NCI-H460 (cell line): ENCODE measurements at regions not wholly inside any gene's neighbourhood (a gene's known extent, or its start where the extent isn't known, plus 50 kb on each side); places are given as distances from the start of the nearest gene placed in this dataset.

ENCODE experiments used
- DNase-seq: peaks from one replicate; pipeline ENCODE4 v3.0.0-alpha.2; 2016; ENCODE audit warnings: low read depth; ENCODE audit errors: extremely low read depth

DNA sequence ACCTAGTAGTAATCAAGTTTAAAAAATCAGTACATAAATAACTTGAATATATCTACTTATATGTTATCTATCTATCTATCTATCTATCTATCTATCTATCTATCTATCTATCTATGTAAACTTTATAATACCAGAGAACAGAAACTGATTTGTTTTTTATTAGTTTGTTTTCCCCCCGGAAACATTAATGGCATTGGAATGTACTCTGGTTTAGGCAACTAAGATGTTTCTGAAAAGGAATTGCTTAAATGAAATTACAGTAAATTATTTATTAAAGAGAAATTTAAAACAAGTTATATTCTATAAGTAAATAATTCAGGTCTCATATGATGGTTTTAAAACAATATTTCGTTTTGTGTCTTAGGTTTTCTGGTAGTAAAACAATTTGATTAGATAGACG, 681.0 kb upstream of the ADAMTS5 start:
- no peak for DNase-seq

DNA sequence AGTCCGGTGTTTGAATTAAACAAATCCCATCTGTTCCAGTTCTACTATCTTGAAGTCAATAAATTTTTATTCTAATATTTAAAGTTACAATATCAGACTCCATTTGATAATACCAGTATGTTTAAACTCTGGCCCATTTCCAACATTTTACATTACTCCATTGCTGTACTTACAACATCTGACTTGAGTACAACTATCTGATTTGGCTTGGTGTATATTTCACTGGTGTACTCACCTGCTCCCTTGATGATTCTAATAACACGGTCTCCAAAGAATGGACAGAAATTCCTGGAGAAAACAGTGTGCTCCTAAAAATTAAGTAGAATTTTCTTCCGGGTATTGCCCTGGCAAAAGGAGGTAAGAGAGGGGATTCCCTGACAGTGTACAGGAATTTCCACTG, 680.5 kb upstream of the ADAMTS5 start:
- no peak for DNase-seq

DNA sequence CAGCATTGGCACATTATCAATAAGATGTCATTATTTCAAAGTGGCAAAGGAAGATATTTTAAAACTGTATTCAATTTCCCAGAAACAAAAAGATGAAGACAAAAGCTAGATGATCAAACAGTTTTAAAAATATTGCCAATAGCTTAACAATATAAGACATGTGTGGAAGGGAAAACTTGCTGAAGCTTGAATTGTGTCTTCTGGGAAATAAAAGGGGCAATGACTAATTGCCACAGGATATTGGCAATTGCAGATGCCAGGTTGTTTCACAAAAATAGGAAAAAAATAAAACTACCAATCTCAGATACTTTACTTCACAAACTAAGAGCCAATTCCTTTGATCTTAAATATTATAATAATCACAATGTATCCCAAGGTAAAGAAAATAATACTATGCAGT, 679.8 kb upstream of the ADAMTS5 start:
- no peak for DNase-seq

DNA sequence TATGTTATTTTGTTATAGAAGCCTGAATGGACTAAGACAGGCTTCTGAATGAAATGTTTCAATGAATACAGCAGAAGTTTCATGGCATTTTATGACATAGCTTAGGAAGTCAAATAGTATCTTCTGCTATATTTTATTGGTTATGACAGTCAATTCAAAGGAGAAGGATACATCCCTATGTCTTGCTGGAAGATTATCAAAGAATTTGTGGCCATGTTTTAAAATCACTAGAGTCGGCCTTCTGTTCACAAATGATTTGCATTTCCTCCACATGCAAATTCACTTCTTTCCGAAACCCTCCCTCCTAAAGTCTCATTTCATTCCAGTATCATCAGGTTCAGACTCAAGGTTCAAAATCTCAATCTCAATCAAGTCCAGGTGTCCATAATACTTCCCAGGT, 679.2 kb upstream of the ADAMTS5 start:
- no peak for DNase-seq

DNA sequence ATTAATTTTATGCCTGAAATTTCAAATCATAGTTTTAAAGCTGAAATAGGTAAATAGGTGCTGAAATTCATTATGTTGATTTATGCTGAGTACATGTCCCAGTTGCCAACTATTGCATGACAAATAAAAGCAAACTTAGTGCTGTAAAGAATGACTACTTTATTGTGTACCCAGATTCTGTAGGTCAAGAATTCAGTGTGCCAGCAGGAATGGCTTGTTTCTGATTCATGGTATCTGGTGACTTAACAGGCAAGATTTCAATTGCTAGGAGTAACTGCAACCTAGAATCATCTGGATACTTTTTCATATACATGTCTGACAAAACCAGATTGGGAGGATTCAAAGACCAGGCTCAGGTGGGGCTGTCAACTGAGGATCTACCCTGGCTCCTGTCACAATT, 678.4 kb upstream of the ADAMTS5 start:
- no peak for DNase-seq

DNA sequence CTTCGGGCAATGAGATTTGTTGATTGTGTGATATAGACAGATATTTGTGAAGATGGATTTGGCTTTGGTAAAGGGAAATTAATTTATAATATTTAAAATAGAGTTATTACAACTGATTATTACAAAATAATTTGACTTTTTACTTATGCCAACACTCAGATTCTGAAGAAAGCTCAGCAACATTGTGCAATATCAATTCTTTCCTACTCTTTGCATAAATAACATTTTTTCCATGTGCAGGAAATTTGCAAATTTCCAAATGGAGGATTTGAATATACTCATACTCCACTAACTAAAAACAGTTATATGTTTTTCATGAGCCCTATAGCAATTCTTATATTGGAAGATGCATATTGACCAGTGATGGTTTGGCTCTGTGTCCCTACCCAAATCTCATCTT, 676.4 kb upstream of the ADAMTS5 start:
- no peak for DNase-seq

DNA sequence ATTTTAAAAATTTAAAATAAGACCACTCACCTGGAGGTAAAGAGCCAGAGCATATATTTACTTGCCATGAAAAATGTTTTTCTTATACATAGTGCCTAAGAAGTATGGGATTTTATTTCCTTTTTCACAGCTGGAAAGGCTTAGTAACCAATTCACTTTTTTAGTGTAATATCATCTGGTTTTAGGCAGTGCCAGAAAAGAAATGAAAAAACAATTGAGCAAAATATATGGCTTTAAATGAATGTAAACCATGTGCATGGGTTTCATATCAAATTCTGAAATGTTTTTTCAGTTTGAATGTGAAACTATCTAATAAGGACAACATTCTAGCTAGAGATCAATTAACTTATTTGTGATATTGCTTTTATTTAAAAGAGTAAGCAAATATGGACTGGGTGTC, 672.4 kb upstream of the ADAMTS5 start:
- no peak for DNase-seq

DNA sequence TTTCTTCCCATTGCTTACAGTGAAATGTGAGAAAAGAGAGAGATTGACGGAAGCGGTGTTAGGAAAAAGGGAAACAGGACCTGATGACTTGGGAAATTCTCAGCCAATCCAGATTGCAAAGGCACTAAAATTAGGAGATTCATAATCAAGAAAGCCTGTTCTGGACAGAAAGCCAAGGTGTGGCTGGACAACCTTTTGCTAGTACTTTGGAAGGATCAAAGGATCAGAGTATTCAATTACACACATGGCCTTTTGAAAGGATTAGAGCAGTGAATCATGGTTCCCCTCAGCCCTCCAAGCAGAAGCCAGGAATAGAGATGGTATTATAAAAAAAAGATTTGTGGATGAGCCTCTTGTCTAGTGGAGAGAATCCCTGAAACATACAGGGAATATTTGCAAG, 669.8 kb upstream of the ADAMTS5 start:
- no peak for DNase-seq

DNA sequence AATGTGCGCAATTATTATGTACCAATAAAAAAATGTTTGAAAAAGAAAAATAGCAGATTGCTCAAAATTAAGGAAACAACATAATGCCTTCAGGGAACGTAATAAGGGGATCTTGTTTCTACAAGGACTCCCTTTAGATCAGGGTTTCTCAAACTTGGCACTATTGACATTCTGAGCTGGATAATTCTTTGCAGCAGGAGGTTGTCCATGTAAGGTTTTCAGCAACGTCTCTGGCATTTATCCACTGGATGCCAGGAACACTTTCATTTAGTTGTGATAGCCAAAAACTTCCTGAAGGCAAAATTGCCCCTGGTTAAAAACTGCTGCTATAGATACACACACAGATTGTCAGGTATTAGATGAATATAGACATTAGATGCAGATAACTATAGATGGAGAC, 666.7 kb upstream of the ADAMTS5 start:
- no peak for DNase-seq

DNA sequence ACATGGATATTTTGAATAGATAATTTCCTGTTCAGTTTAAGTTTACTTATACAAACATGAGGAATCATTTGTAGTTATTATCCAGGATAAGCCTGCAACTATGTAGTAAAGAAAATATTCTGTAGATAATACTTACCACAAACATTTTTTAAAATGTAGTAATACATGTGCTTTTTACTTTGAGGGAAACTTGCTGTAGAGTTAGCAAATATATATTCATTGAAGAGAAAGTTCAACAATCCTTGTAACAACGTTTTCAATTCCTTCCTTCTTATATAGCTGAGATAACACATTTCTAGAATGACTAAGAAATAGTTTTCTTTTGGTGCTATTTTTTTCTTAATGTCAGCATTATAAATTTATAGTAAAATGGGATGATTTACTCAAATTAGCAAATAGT, 664.6 kb upstream of the ADAMTS5 start:
- no peak for DNase-seq

DNA sequence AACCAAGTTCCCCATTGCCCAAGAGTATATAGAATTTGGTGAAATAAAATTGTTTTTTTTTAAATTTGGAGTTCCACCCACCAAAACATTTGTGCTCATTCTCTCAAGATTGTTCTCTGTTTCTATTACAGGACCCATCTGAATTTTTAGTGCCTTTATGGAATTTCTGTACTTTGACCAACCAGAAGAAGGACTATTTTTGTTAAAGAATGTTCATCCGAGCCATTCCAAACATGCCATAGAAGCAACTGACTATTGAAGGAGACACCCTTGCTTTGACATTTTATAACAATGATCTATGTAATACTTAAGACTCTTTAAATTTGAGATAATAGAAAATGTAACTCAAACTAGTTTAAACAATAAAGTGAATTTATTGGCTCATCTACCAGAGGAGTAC, 655.7 kb upstream of the ADAMTS5 start:
- DNase-seq, result no peak

DNA sequence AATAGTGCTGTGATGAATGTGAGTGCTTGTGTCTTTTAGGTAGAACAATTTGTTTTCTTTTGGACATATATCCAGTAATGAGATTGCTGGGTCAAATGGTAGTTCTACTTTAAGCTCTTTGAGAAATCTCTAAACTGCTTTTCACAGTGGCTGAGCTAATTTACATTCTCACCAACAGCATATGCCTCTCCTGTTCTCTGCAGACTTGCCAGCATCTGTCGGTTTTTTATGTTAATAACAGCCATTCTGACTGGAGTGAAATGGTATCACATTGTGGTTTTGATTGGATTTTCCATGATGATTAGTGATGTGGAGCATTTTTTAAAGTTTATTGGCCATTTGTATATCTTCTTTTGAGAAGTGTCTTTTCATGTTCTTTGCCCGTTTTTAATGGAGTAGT, 647.3 kb upstream of the ADAMTS5 start:
- DNase-seq, result no peak

DNA sequence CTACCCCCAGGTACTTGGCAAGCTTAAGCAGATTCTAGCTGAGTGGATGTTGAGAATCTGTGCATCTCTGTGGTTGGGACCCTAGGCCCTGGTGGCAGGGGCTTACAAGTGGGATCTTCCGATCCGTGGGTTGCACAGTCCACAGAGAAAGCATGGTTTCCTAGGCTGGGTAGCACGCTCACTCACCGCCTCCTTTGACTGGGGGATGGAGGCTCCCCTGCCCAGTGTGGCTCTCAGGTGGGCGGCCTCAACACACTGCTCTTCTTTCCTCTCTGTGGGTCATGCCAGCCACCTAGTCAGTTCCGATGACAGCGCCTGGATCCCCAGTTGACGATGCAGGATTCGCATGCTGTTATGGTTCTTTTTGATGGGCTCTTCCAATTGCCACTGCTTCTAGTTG, 639.5 kb upstream of the ADAMTS5 start:
- DNase-seq, result no peak

DNA sequence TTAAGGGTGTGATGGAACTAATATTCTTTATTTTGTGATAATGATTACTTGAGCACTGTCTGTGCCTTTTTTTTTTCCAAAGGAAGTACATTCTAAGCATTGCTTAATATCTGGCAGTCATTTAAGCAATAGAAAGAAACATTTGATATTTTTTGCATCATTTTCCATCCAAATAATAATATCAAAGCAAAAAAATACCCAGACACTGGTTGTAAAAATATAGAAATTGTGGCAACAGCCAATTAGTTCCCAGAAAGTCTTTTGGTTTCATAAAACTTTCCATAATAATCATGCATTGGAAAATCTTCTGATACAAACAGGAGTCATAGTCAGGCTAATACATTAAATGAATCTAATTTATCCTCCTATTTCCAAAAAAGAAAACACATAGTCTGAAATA, 629.3 kb upstream of the ADAMTS5 start:
- DNase-seq, result no peak

DNA sequence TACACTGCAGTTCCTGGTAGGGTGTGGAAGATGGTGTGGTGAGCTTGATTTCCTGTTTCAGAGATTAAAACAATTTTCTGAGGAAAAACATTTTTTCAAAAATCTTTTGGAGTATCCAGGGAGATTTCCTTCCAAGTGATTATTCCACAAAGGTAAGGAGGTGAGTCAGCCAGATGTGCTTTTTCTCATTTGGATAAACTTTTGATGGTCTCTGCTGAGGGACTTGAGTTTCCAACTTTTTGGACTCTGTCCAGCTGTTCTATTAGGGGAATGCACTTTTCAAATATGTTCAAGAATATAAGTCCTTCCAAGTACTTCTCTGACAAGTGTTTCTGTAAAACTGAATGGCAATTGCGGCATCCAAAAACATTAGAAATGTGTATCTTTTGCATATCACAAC, 628.8 kb upstream of the ADAMTS5 start:
- no peak for DNase-seq

DNA sequence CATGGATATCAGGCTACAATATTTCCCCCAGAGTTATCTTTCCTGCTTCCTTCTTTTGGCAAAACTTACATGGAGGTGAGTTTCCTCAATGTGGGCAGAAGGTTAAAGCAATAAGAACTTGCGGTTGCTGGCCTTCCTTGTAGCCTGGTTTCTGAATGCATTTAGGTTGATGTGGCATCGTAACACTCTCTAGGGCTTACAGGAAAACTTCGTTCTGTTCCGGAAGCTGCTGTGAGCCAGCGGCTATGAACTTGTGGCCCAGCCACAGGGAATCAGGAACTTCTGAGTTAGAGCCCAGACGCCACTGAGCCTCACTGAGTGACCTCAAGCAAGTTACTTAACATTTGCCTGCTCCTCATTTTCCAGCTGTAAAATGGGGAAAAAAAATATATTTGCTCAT, 623.4 kb upstream of the ADAMTS5 start:
- DNase-seq, result no peak

DNA sequence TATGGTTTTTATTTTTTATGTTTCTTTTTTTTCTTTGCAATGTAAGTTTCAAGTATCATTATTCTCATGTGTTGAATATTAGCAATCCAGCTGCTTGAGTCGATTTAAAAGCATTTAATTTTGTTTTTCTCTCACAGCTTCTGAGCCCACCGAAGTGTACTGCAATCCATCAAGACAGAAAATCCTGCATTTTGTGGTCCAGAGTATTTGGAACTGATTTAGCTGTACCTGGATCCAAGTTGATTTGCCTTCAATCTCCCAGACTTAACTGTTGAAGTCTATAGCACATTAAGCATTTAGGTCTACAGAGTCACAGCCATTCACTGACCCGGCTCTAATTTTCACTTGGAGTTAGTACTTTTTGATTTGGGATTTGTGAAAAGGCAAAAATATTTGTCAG, 622.9 kb upstream of the ADAMTS5 start:
- no peak for DNase-seq

DNA sequence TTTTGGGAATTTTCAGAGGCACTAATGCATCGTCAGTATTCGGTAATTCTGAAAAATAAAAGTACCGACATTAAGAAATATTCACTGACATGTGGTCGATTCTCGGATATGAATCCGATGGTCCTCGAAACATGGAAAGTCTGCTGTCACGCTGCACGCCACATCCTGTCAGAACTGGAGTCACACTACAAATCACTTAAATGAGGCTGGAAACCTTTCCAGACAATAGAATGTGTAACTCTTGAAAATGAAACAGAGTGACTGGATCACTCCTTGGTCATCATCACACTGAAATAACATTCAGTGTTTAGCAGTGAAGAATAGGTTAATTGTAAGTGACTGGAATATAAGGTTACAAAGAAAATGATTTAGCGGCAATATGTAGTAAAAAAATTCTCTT, 620.1 kb upstream of the ADAMTS5 start:
- DNase-seq, result no peak

DNA sequence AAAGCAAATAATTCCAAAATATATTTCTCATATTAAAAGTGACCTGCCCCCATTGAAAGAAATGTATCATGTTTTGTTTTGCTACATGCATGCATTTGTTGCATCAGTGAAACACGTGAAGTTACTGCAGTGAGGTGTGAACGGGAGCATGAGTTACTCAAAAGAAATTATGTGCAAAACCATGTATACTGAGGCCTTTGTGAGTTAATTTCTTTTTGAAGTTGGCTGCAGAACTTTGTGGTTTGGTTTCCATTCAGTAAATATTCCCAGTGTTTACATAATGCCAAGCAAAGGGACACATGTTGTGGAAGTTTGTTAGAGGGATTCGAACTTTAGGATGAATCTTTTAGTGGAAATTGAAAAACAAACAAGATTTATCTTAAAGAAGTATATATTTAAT, 619.4 kb upstream of the ADAMTS5 start:
- DNase-seq, result no peak

DNA sequence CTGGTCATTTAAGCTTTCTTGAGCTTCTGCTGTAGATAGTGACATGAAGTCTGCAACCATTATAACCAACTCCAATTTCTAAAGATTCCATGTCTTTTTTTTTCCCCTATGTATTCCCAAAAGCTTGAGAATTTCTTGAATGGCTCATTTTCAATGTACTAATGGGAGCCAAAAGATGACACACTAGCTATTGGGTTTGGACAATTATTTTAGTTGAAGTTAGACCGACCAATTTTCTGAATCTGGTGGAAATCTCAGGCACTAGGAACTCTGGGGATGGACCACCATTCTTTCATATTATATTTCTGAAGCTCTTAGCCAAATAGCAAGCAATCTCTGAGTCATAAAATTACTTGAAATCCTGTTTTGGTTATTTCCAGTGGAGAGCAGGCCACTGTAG, 617.4 kb upstream of the ADAMTS5 start:
- no peak for DNase-seq

DNA sequence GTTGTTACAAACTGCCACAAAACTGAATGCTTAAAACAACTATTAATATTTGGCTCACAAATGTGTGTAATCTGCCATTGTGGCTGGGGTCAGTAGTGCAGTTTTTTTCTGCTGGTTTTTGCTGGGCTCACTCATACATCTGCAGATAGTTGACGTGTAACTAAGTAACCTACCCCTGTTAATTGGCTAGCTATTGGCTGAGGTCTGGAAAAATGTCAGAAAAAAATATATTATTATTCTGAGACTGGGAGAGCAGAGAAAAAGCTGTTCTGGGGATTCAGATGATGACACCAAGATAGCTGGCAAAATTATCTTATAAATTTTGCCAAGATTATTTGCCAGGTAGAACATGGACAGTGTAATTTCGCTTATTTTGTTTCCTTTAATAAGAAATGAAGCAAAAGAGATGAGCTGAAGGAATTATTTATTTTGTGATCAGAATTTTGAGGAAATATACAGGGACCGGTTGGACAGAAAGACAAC, 616.1 kb upstream of the ADAMTS5 start:
- no peak for DNase-seq

DNA sequence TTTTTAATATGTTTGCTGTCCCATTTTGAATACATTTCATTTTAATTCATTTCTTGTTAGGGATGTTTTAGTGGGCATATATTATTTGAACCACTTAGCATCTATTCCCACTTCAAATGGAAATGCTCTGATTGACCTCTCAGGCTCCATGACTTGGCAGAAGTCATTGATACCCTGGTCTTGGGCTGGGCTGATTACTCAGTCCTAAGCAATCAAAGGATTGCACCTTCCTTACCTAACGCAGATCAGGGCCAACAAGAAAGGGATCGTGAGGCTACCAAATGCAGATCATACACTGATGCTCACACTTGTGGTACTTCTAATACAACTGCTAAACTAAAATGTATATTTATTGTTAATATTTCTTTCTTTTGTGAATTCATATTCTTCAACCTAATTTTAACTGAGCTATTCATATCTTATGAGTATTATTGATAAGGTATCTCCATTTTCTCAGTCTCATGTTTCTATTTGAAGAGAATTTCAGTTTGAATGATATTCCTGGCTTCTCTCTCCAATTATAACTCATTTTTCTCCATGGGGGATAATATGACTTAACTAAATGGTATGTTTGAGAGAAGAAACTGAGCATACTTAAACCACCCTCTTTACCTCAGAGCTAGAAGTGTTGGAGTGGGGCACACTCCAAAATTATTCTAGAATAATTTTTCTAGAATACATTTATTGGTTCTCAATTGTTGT, 615.5 kb upstream of the ADAMTS5 start:
- DNase-seq, result no peak

DNA sequence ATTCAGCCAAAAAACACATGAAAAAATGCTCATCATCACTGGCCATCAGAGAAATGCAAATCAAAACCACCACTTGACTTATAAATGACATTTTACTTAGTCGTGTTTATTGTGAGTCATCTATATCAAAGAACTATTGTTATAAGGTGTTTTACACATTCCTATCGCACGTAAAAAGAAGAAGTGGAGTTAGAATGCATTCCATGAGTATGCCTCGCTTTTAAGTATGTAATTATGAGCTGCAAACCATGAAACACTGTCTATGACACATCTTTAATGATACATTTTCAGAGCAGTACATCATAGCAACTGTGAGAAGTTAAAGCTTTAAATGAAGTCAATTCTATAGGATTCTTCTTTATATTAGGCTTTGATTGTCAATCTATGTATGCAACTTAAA, 614.3 kb upstream of the ADAMTS5 start:
- DNase-seq, result no peak
